Epithelial cell of proximal tubule (primary cell): ENCODE measurements at regions not wholly inside any gene's neighbourhood (a gene's known extent, or its start where the extent isn't known, plus 50 kb on each side); places are given as distances from the start of the nearest gene placed in this dataset.

Source experiments
- DNase-seq: peaks from one replicate; pipeline ENCODE4 v3.0.0-alpha.2; 2011; ENCODE audit warnings: low read depth
- H3K4me3 ChIP-seq: 2 replicates; pipeline ENCODE4 v1.5.1; 2011; ENCODE audit warnings: low read depth, mild to moderate bottlenecking, low read length
- TF ChIP-seq, protein P1 (sequence below): conservative IDR thresholded peaks from 2 replicates; pipeline ENCODE4 v1.5.1; 2012; ENCODE audit warnings: low read depth, mild to moderate bottlenecking, low read length

GRCh38 chr5:171672556-171672955 is 113.1 kb upstream of the SMIM23 start:
- H3K4me3 ChIP-seq, result no peak overlapping the region
- no peak for DNase-seq
- TF ChIP-seq, protein P1, sequence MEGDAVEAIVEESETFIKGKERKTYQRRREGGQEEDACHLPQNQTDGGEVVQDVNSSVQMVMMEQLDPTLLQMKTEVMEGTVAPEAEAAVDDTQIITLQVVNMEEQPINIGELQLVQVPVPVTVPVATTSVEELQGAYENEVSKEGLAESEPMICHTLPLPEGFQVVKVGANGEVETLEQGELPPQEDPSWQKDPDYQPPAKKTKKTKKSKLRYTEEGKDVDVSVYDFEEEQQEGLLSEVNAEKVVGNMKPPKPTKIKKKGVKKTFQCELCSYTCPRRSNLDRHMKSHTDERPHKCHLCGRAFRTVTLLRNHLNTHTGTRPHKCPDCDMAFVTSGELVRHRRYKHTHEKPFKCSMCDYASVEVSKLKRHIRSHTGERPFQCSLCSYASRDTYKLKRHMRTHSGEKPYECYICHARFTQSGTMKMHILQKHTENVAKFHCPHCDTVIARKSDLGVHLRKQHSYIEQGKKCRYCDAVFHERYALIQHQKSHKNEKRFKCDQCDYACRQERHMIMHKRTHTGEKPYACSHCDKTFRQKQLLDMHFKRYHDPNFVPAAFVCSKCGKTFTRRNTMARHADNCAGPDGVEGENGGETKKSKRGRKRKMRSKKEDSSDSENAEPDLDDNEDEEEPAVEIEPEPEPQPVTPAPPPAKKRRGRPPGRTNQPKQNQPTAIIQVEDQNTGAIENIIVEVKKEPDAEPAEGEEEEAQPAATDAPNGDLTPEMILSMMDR, result no peak

- TF ChIP-seq, protein P1, result no peak
- no peak overlapping the region for H3K4me3 ChIP-seq
- no peak for DNase-seq
Measured at GRCh38 chr5:171673328-171673727, 112.3 kb upstream of the SMIM23 start.

DNA sequence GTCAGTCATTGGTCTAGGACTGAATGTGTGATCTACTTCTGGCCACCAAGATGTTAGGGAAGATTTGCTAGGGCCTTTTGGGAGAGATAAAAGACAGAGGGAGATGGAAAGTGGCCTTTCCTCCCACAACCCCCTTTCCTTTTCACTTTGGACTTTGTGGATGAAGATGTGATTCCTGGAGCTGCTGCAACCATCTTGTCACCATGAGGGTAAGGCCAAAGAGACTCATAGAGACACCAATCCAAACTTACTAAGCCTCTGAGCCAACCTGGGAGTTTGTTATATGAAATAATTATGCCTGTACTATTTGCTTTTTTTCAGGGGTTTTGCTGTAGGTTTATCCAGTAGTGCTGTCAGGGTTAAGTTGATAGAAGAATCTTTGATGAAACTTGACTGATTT is 111.8 kb upstream of the SMIM23 start:
- no peak overlapping the region for H3K4me3 ChIP-seq
- TF ChIP-seq, protein P1, result no peak
- no peak for DNase-seq

GRCh38 chr5:171675511-171675910 is 110.1 kb upstream of the SMIM23 start:
- DNase-seq, result no peak
- H3K4me3 ChIP-seq, result no peak overlapping the region
- TF ChIP-seq, protein P1, result no peak

DNA sequence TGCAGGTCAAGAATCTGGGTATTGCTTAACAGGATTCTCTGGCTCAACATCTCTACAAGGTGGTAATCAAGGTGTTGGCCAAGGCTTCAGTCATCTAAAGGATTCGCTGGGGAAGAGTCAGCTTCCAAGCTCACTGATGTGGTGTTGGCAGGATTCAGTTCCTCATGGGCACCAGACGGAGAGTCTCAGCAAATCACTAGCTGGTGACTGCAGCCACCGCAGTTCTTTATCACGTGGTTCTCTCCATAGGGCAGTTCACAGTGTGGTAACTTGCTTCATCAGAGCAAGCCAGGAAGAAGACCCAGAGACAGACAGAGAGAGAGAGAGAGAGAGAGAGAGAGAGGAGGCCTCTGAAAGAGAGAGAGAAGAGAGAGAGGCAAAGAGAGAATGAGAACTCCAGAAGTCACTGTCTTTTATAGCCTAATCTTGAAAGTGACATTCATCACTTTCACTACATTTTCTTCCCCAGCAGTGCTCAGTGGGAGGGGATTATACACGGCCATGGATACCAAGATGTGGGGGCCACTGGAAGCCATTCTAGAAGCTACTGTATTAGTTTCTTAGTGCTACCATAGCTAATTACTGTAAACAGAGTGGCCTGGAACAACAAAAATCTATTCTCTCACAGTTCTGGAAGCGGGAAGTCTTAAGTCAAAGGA is 109.2 kb upstream of the SMIM23 start:
- H3K4me3 ChIP-seq, result no peak overlapping the region
- DNase-seq, result no peak
- TF ChIP-seq, protein P1, result no peak

GRCh38 chr5:171678646-171679045 is 107.0 kb upstream of the SMIM23 start:
- TF ChIP-seq, protein P1, result no peak

GRCh38 chr5:171680485-171680884 is 105.1 kb upstream of the SMIM23 start:
- TF ChIP-seq, protein P1, result no peak
- no peak overlapping the region for H3K4me3 ChIP-seq
- no peak for DNase-seq

More at GRCh38 chr5:171678646-171679045, 107.0 kb upstream of the SMIM23 start:
- DNase-seq, result no peak
- H3K4me3 ChIP-seq, result no peak overlapping the region
